CD4-positive, alpha-beta T cell treated with Interleukin-17A for 1 hour (primary cell): ENCODE measurements at regions not wholly inside any gene's neighbourhood (a gene's known extent, or its start where the extent isn't known, plus 50 kb on each side); places are given as distances from the start of the nearest gene placed in this dataset.

Experiments
- DNase-seq: peaks from one replicate; pipeline ENCODE4 v3.0.0-alpha.2; 2020

DNA sequence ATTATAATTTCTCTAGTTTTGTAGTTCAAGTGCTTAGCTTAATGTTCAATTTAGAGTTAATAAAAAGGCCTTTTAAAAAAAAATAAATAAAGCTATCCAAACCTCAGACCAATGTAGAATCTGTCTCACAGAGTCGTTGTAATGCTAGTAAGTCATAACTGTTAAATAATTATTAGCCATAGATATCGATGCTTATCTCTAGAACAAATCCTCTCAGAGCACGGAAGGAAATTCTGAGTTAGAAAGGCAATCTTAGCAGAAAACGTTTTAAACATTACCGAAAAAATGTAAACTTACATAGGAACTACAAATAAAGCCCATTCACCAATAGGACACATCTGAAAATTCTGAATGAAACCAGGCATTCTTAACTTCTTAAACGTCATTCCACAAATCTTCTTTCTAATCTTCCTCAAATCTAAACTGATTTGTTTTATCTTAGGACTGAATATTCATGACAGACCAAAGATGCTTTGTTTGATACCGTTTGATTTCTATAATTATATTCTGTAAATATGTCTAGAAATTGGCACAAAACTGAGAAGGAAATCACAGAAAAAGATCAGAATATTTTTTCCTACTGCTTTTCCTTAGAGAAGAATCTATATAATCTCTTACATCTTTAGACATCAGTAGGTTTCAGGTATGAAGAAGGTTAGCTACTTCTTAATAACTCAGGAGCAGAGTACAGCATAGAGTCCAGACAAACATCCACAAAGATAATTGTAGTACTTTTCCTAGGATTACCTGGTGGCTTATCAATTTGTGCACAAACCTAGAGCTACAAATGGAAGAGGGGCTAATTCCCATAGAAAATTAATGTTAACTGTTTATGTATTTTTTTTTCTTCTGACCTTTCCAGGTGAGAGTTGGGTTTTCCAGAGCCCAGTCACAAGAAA, 140.7 kb downstream of the BTC start:
- no peak for DNase-seq

DNA sequence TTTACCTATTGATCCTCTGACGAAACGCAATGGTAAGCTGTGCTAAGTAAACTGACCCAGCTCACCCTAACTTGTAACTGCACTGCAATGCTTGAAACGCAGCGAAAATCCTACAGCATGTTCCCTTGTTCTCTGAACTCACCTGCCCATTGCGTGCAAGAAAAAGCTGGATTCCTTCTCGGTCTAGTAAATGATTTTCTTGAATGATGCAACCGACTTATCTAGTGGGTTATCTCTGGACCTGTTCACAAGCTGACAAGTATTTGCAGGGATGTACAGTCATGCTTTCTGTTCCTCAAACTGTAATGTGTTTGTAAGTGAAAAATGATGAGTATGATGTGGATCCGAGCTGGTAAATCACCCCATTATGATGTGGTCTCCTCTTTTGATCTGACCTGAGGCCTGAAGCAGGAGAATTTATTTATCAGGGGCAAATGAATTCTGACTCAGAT, 140.1 kb downstream of the BTC start:
- DNase-seq = no peak

DNA sequence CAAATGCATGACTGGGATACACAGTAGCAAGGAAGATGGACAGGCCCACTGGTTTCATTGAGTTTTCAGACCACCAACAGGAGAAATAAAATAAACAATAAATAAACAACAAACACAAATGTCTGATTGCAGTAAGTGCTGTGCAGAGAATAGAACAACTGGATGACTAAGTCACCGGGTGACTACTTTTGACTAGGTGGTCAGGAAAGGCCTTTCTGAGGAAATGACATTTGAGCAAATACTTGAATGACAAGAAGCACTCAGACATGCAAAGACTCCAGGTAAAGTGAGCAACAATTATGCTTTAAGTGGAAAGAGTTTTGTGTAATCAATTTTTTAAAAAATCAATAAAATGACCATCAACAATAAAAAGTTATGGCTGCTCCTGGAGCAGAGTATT, 137.7 kb downstream of the BTC start:
- DNase-seq = no peak

DNA sequence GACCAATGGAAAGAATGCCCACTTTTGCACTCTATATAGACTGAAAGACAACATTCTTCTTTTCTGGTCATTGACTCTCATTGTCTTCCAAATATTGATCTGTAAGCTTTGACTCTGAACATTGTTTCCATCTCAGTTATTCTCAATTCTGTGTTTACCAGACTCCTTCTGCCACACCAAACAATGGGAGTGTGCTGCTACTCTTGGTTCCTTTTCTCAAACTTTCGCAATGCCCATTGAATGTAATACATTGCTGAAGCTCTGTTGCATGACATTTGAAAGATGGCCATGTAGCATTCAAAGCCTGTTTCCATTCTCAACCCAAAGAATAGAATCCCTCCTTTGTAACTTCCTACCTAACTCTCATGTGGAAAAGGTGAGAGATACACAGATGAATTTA, 136.2 kb downstream of the BTC start:
- no peak for DNase-seq

DNA sequence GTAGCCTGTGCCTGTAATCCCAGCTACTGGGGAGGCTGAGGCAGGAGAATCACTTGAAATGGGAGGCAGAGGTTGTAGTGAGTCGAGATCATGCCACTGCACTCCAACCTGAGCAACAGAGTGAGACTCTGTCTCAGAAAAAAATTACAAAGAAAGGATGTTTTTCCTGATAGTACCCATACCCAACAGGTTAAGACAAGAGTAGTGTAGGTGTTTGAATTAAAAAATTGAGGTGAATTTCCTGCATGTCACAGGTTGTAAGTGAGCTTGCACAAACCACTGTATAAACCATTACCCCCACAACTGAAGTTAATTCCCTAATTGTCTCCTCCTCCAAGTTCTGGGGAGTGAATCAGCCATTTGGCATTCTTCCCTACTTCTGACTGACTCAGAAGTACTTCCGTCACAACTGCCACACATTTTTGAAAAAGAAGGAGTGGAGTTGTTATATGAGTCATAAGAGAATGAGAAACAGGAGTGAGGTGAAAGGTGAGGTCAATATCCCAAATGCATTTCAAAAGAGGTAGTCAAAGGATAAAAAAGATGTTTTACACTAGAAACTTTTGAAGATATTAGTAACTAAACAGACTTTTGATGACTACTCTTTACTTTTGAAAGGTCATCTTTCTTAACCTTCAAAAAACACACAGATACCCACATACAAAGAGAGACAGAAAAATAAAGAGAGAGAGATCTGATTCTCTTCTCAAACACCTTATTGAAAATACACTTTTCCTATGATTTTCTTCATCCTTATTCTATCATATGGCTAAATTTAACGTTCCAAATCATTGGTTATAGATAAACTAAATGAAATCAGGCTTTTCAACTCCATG, 134.5 kb downstream of the BTC start:
- no peak for DNase-seq

DNA sequence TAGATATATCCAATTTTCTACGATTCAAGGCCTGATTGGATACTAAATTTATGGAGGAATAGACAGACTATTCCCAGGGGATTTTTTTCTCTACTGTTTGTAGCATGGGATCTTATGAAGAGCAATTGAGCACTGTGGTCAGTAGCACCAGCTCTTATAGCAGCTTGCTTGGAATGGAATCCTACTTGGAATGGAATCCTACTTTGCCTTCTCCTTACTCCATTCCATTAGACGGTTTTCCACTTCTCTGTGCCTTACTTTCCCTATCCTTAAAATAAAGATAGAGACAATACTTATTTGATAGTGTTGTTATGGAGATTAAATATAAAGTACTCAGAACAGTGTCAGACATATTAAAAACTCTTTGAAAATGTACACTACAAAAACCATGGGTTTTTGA, 133.5 kb downstream of the BTC start:
- DNase-seq = no peak

DNA sequence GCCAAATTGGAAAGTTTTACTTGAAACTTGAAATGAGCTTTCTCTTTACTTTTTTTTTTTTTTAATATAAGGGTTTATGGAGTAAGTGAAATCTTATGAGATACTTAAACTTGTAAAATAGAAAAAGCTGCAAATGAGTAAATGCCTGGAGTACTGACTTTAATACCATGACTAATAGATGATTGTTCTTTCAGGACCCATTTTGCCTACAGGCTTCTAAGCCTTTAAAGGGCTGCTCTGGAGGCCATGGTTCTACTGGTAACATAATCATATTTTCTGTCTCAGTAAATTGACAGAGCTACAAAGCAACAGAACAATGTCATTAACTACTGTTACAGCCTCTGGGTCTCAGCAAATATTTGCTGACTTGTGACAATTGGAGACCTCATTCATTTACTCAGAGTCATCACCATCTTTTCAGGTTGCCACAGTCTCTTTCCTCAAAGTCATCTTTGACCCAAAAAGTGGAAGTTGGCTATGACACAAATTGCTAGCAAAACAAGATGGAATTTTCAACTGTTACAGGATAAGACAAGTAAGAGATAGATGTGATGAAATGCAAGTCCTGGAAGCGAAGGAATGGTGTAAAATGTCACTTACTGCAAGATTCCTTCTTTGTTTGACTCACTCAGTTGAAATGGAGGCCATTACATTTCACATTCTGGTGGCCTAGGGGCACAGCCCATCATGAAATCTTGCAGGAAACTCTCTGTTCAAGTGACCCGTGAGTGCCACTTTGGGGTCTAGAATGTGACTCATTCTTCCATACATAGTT, 132.7 kb downstream of the BTC start:
- no peak for DNase-seq

DNA sequence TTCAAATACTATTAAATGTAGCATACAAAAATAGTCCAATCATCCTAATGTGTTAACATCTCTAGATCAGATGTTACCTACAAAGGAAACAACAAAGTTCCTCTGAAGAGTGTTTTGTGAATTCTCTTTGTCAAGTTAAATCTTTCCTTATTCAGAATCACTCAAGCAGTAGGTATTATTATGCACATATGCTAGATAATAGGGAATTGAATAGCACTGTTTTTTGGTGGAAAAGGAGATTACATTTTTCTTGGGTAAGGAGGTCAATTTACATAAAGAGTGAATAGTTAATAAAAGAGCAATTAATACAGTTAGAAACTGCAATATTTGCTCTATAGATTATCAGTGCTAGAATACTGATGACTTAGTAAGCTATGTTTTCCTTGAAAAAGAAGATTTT, 130.7 kb downstream of the BTC start:
- DNase-seq = no peak

DNA sequence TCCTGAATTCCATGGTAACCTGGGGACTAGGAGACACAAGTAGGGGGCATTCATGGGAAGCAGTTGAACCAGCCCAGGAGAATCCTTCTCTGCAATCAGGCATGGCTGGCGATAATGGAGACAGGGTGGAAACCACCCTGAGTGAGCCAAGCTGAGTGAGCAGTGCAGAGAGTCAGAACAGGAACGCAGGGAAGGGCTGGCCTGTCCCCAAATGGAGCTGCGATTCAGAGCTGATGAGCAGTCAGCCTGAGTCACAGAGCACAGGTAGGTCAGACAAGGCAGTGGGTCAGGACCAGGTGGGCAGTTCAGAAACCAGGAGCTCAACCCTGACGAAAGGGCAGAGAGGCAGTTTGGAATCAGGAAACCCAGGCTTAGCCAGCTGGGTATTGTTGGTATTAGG, 129.0 kb downstream of the BTC start:
- DNase-seq = no peak

DNA sequence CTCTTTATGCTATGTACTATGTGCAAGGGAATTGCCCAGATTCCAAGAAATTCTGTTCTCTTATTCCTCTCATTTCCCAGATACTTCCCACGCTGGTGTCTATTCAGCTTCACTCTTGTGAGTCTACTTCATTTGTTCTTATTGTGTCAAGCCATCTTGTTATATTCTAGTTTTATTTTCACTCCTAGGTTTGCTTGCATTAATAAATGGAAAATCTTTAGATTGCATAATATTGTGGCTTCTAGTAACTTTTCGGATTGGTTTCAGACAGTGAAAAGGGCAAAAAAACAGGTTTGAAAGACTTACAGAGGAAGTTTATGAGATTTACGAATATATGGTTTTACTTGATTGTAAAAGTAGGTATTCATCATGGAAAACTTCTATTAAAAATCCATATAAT, 128.4 kb downstream of the BTC start:
- DNase-seq = no peak

DNA sequence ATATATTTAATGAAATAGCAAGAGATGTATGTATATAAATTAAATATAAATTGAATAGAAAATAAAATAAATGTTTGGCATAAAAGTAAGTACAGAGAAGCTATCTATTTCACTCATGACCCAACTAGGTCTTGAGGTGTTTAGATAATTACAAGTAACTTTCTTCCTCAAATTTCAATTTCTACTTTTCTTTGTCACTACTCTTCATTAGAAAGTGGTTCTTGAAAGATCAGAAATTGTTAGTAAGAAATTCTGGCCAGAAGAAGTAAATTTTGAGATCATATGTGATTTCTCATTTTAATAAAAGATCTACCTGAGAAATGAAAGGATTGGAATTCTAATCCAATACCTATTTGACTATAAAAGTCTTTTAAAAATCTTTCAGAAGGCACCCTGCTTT, 126.9 kb downstream of the BTC start:
- DNase-seq = no peak

DNA sequence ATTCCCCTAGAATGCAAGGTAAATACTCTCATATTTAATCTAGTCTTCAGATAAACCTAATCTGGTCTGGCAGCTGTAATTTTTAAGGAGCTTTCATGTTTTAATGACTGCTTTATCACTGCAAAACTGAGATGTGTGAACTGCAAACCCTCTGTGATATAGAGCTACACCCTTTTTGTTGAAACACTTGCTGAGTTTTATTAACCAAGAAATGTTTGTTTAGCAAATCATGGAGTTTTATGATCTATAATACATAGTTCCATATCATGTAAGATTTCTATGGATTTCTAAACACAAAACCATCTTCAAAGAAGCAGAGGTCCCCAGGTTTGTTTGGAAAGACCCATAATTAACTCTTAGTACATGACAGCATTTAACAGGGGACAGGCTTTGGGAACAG, 126.4 kb downstream of the BTC start:
- no peak for DNase-seq

DNA sequence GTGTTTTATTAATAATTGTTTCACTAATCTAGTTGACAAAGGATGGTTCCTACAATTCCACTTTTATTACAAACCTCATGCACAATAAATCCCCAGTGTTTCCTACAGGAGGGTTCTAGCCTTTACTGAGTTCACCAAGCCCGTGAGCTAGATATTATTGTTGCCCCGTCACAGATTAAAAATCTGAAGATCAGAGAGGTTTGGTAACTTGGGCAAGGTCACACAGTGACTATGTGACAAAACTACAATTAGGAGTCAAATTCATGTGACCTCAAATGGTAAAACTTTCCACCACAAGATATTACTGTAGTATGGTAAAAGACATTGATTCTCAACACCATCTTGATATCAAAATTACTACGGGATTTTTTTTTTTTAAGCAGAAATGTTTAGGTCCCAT, 124.6 kb downstream of the BTC start:
- DNase-seq = no peak

DNA sequence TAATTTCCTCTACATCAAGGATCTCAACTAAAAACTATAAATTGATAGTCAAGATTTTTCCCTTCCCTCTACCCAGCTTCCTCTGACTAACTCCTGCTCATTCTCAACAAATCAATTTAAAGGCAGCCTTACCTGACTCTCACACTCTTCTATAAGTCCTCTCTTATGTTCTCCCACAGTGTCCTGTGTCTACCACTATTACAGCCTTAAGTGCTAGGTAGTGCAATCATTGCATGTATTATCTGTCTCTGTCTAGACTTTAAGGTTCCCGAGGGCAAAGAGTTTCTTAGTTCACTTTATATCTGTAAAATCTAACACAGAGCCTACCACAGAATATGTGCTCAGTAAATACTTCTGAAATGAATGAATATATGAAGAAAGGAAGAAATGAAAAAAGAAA, 123.7 kb downstream of the BTC start:
- DNase-seq = no peak

DNA sequence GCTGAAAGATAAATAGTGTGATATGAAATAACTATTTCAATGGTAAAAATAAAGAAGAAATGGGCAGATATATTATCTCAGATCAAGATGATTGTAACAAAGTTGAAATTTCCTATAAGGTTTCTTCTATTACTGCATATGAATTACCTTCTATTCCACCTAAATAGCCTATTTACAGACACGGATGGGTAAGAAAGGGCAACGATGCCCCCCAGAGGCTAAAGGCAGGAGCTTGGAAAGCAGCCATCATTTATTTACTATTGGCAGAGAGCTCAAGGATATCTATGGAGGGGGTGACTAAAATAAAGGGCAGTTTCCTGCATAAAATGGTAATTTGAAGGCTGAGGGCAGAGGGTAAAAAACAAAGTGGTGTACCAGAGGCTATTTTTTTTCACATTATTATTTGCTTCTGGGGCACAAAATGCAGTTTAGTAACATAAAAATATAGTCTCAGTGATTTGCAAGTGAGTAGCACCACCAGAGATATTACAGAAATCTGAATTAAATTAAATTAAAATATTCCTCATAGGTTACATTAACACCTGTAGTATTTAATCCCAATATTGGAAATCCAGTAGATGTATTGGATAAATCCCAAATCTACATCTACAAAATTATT, 123.1 kb downstream of the BTC start:
- DNase-seq = peak; percentile 50

DNA sequence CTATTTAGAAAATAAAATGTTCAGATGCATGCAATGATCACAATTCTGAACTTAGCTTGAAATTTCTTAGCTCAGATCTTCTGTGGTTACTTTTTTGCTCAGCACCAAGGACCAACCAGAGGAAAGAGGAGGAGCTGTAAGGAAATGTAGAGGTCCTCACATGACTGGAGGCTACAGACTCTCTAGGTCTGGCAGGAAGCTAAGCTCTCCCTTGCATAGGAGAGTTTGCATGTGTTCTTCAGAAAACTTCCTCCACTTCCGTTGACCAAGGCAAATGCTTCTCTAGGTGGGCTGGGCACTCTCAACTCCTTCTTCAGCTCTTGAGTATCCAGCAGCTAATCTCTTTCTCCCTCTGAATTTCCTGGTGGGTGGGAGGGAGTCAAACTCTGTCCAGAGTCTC, 119.6 kb downstream of the BTC start:
- DNase-seq = no peak

DNA sequence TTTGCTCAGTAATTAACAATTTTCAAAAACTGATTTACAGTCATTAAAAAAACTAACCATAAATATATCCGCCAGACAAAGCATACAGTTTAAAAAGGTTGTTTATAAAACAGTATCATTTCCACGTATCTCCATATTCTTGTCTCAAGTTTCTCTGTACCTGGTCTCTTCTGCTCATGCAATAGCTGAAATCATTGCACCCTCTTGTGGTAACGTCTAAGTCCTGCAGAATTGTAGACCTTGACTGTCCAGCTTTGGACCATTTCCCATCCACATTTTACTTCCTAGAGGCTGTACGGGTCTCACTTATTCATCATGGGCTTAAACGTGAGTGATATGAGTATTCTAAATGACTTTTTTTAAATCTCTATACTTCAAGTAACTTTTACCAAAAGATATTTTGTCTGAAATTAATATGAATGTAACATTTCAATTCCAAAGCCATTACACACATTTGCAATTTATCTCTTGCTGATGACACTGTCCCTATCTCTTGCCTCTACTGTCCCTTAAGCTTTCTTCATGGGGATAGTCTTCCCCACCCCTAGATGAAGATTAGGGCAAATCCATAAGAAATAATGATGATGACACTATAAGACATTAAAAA, 118.5 kb downstream of the BTC start:
- DNase-seq = peak; percentile 37

DNA sequence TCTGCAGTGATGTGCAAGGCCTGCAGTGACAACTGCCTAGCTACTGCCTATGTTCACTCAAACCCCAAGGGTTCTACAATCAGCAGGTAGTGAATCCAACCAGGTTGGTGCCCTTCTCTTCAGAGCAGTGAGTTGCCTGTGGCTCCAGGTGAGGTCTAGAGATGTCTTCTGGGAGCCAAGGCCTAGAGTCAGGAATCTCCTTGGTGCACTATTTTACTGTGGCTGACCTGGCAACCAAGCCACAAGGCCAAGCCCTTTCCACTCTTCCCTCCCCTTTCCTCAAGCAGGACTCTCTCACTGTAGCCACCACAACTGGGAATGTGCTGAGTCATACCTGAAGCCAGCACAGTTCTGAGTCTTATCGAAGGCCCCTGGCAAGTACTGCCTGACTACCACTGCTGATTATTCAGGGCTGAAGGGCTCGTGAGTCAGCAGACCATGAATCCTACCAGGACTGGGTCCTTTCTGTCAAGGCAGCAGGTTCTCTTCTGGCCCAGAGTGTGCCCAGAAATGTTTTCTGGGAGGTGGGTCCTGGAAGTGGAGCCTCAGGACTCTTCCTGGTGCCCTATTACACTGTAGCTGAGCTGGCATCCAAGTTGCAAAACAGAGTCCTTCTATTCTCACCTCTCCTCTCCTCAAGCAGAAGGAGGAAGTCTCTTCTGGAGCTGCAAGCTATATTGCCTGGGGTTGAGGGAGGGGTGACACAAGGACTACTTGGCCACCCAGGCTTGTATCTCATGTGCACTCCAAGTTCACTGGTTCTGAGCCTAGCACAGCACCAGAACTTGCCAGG, 111.6 kb downstream of the BTC start:
- DNase-seq = no peak

DNA sequence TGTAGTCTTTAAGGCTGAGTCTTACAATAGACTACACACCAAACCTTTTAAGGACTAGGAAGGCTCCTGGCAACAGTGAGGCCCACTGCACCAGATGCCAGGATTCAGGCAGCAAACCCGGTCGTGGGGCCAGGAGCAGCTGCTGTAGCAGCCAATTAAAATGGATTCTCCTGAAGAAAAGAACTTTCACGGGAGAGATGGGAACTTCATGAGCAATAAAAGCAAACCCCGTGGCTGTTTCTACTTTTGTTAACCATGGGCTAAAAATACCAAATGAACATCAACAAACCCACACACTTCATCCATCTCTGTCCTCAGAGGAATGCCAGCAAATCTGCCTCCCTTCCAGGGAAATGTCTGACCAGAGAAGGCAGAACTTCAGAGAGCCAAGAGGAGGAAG, 101.4 kb downstream of the BTC start:
- DNase-seq = no peak
